ENCODE measurements at regions not wholly inside any gene's neighbourhood (a gene's known extent, or its start where the extent isn't known, plus 50 kb on each side); places are given as distances from the start of the nearest gene placed in this dataset.

GRCh38 chr5:18483451-18483850, 849.2 kb downstream of the TAF11L14 start:
- TF ChIP-seq, protein P1, sequence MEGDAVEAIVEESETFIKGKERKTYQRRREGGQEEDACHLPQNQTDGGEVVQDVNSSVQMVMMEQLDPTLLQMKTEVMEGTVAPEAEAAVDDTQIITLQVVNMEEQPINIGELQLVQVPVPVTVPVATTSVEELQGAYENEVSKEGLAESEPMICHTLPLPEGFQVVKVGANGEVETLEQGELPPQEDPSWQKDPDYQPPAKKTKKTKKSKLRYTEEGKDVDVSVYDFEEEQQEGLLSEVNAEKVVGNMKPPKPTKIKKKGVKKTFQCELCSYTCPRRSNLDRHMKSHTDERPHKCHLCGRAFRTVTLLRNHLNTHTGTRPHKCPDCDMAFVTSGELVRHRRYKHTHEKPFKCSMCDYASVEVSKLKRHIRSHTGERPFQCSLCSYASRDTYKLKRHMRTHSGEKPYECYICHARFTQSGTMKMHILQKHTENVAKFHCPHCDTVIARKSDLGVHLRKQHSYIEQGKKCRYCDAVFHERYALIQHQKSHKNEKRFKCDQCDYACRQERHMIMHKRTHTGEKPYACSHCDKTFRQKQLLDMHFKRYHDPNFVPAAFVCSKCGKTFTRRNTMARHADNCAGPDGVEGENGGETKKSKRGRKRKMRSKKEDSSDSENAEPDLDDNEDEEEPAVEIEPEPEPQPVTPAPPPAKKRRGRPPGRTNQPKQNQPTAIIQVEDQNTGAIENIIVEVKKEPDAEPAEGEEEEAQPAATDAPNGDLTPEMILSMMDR (IDR thresholded peaks at IDR 0.05): no peak
- no peak for TF ChIP-seq POLR2A (IDR thresholded peaks at IDR 0.05)

All from Peyer's patch (tissue), 4 donors.